Activated T-helper 1 cell treated with anti-CD3 and anti-CD28 coated beads, Interleukin-12 subunit alpha, Interleukin-12 subunit beta, Interleukin-2, Interleukin-4 antibody, amounts not matched to agents 30 ng/mL and 10 ng/mL and 1 ng/mL, durations not matched to agents 14 hours and 24 hours and 36 hours (primary cell): ENCODE measurements at regions not wholly inside any gene's neighbourhood (a gene's known extent, or its start where the extent isn't known, plus 50 kb on each side); places are given as distances from the start of the nearest gene placed in this dataset.
"Not testable (repeated sequence)": the region's sequence is repeated elsewhere in the genome, so short reads cannot be mapped to it uniquely, and the experiment has no call there.

ENCODE experiments used
- DNase-seq: peaks from one replicate; pipeline ENCODE4 v3.0.0; 2021; ENCODE audit warnings: low spot score
- H3K27ac Mint-ChIP-seq: one replicate; pipeline ENCODE4 v1.8.0; 2021; ENCODE audit warnings: mild to moderate bottlenecking, mixed read lengths
- H3K27me3 Mint-ChIP-seq: one replicate; pipeline ENCODE4 v1.8.0; 2022; ENCODE audit warnings: mild to moderate bottlenecking, moderate library complexity, mixed read lengths; ENCODE audit not compliant: insufficient read depth
- H3K36me3 Mint-ChIP-seq: one replicate; pipeline ENCODE4 v1.8.0; 2021; ENCODE audit warnings: low read depth, mixed read lengths
- H3K4me1 Mint-ChIP-seq: one replicate; pipeline ENCODE4 v1.8.0; 2021; ENCODE audit warnings: low read depth, mixed read lengths
- H3K4me3 Mint-ChIP-seq: one replicate; pipeline ENCODE4 v1.8.0; 2021; ENCODE audit warnings: mild to moderate bottlenecking, moderate library complexity, mixed read lengths
- H3K9me3 Mint-ChIP-seq: one replicate; pipeline ENCODE4 v1.8.0; 2021; ENCODE audit warnings: mixed read lengths
- intact Hi-C: fragments of 100-400 bp; cut with micrococcal nuclease; formaldehyde crosslinking; loops from one replicate; pipeline ENCODE4 v1.15.1; 2024

DNA sequence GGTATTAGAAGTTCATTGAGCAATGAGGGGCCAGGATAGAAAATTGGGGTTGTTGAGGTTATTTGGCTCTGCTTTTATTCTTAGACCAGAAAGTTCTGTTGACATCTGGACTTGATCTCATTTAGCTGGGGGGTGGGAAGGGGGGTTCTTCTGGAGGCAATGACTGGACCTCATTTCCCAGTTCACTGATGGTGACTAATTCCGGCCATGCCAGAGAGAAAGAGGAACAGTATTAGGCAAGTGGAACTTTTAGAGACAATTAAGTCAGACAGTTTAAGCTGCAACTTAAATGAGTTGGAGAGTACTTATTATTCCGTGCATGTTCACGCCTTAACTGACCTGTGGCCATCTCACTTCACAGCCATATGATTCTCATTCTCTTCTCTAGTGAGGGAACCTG is 512.5 kb downstream of the REEP3 start:
- intact Hi-C loops: no loop called here
- H3K9me3 Mint-ChIP-seq: no peaks in the 10 kb centered on the region
- DNase-seq: no peak
- no peak overlapping the region for H3K4me3 Mint-ChIP-seq
- peaks cover 2% of the 10 kb centered on the region for H3K27me3 Mint-ChIP-seq
- no peaks in the 10 kb centered on the region for H3K4me1 Mint-ChIP-seq
- H3K36me3 Mint-ChIP-seq: no peaks in the 10 kb centered on the region
- H3K27ac Mint-ChIP-seq: no peak overlapping the region

DNA sequence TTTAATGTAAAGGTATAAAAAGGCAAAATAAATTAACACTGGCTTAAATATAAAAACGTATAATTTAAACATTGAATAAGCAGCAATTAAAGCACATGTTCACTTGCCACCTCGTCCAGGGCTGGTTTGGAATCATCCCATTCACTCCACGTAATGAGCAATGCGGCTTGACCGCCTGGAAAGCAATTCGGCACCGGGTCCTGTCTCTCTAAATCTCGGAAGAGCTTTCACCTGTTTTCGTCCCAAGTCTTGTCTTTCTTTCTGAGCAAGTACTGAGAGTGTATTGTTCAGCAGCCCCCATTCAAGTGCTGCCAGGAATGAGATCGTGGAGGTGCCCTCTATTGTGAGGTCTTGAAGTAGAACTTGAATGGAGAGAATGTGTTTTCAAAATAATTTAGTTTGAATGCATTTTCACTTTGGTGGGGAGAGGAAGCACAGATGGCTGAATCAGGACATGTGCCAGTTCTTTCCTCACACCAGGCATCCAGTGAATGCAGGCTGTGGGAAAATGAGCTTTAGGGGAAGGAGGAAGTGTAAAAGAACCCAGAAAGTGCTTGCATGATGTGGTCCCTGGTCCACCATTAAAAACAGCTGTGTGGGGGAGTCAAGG is 515.2 kb downstream of the REEP3 start:
- H3K27ac Mint-ChIP-seq: no peak overlapping the region
- H3K4me1 Mint-ChIP-seq: peaks cover 6% of the 10 kb centered on the region
- peaks cover 2% of the 10 kb centered on the region for H3K27me3 Mint-ChIP-seq
- intact Hi-C loops: no loop called here
- H3K36me3 Mint-ChIP-seq: no peaks in the 10 kb centered on the region
- H3K4me3 Mint-ChIP-seq: no peak overlapping the region
- no peaks in the 10 kb centered on the region for H3K9me3 Mint-ChIP-seq
- no peak for DNase-seq

DNA sequence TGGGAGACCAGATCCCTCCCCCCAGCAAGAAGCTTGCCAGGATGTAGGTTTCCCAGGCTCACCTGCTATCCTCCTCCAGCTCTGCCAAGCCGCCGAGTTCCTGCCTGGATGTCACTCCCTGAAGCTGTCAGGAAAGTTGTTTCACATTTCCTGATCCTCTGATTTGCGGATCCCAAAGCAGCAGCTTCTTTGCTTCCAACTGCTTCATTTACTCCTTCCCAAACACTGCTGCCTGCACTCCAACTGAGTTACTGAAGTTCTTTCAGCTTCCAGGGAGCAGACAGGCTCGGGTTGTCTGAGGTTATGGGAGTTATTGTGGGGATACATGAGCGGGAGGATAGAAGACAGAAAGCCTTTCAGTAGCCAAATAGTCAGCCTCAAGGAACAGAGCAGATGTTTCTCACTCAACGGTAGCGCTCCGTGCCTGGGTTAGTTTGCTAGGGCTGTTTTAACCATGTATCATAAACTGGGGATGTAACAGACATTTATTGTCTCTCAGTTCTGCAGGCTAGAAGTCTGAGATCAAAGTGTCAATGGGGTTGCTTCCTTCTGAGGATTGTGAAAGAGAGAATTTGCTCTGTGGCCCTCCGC is 516.0 kb downstream of the REEP3 start:
- no peak overlapping the region for H3K4me3 Mint-ChIP-seq
- no peak for DNase-seq

DNA sequence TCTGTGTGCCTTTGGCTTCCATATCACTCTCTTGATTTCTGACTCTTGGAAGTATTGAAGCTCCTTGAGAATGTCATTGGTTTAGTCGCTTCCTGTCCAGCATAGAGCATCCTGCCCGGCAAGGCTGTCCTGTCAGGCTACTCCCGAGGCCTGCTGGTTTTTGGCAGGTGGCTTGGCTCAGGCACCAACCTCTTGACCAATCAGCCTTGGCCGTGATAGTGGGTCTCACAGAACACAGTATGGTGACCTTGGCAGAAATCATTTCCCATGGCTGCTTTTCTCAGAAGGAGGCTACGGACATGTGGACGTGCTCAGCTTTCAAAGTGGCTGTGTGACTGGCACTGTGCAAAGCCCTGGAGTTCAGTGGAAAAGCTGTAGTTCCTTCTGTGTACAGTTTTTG is 516.9 kb downstream of the REEP3 start:
- Mint-ChIP-seq H3K4me1 (peaks cover 6% of the 10 kb centered on the region), H3K27ac (no peak overlapping the region), H3K36me3 (no peaks in the 10 kb centered on the region), H3K27me3 (peaks cover 2% of the 10 kb centered on the region), H3K9me3 (no peaks in the 10 kb centered on the region), H3K4me3 (no peak overlapping the region)
- intact Hi-C loops: no loop called here
- no peak for DNase-seq

More for the DNA sequence above, 516.0 kb downstream of the REEP3 start:
- Mint-ChIP-seq H3K27ac (no peak overlapping the region), H3K27me3 (peaks cover 2% of the 10 kb centered on the region), H3K9me3 (no peaks in the 10 kb centered on the region), H3K4me1 (peaks cover 6% of the 10 kb centered on the region), H3K36me3 (no peaks in the 10 kb centered on the region)
- intact Hi-C loops: no loop called here

DNA sequence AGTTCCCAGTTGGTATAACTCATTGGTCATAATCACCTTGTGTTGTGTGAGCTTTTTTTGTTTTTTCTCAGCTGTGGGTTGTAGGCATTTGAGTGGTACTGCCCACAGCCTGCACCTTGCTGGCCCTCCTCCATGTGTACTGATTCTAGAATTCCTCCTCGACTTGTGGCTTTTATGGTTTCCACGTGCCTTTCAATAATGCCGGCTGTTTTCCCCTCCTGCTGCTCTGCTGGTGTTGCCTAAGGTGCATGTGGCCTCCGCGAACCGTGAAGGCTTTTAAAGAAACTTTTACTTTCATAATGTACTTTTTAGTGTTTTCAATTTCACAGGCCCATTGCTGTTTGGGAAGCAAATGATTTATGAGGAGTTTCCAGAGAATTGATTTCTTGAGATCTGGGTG is 518.0 kb downstream of the REEP3 start:
- intact Hi-C loops: no loop called here
- no peak overlapping the region for H3K27ac Mint-ChIP-seq
- no peak for DNase-seq
- no peaks in the 10 kb centered on the region for H3K9me3 Mint-ChIP-seq
- peaks cover 2% of the 10 kb centered on the region for H3K27me3 Mint-ChIP-seq
- H3K4me1 Mint-ChIP-seq: peaks cover 6% of the 10 kb centered on the region
- H3K4me3 Mint-ChIP-seq: no peak overlapping the region
- no peaks in the 10 kb centered on the region for H3K36me3 Mint-ChIP-seq

DNA sequence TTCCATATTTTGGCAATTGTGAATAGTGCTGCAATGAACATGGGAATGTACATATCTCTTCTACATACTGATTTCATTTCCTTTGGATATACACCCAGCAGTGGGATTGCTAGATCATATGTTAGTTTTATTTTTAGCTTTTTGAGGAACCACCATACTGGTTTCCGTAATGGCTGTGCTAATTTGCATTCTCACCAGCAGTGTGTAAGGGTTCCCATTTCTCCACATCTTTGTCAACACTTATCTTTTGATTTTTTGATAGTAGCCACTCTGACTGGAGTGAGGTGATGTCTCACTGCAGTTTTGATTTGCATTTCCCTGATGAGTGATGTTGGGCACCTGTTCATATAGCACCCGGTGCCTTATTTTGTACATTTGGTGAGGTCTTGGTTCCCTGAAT is 519.6 kb downstream of the REEP3 start:
- peaks cover 2% of the 10 kb centered on the region for H3K27me3 Mint-ChIP-seq
- H3K4me3 Mint-ChIP-seq: peak overlapping the region; percentile 58
- no peaks in the 10 kb centered on the region for H3K36me3 Mint-ChIP-seq
- DNase-seq: no peak
- H3K4me1 Mint-ChIP-seq: peaks cover 6% of the 10 kb centered on the region
- intact Hi-C loops: loop anchor here (1.0 kb wide), 1 partner anchor 174 kb away; no protein-coding TSS in a partner anchor
- no peaks in the 10 kb centered on the region for H3K9me3 Mint-ChIP-seq
- H3K27ac Mint-ChIP-seq: no peak overlapping the region

DNA sequence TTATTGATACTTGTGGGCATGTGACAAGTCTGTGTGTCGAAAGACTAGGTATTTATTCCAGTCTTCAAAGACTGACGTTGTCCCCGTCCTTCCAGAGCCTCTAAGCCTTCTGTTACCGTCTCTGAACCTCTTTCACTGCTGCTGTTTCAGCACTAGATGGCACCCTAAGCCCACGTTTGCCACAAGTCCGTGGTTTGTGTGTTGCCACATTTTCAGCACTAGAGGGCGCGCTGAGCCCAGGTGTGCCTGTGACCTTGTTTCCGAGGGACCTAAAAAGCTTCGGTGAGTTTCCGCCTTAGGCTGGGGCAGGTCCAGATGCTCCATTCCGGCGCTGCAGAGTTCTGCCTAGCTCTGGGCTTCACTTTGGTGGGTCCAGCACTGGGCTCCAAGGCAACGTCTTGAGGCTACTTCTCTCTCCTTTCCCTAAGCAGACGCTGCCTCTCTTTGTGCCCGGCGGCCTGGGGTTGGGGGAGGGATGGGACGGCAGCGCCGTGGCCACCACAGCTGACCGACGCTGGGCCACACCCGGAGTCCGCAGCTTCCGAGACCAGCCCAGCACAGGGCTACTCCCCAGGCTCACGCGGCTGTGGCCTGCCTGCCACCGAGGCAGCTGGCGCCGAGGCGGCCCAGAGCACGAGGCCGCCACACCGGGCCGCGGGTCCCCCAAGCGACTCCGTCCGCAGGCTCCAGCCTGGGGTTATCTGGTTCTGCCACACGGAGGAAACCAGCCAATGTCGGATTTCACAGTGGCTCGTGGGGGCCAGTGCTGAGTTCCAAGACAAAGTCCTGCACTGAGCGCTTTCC is 520.2 kb downstream of the REEP3 start:
- Mint-ChIP-seq H3K4me3 (peak overlapping the region; percentile 58), H3K4me1 (peaks cover 6% of the 10 kb centered on the region)
- intact Hi-C loops: loop anchor here (1.0 kb wide), 1 partner anchor 175 kb away; no protein-coding TSS in a partner anchor

DNA sequence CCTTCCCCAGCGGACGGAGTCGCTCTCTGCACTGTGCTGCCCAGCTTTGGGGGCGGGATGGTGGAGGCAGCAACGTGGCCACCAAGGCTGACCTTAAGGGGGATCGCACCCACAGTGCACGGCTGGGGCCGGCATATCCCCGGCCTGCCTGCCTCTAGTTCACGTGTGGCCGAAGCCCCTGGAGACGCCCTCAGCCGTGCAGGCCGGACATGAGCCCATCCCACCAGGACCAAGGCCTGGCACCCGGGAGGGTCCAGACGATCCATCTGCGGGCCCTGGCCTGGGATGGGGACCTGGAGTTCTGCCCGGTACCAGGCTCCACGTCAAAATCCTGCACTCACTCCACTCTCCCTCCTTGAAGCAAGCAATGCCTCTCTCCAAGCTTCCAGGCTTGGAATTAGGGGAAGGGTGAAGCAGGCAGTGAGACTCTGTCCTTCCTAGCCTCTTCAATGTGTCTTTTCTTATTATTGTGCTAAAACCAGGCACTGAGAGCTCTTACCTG is 520.8 kb downstream of the REEP3 start:
- Mint-ChIP-seq H3K4me1 (peaks cover 6% of the 10 kb centered on the region), H3K4me3 (no peak overlapping the region), H3K27me3 (peaks cover 2% of the 10 kb centered on the region), H3K36me3 (no peaks in the 10 kb centered on the region), H3K9me3 (no peaks in the 10 kb centered on the region), H3K27ac (no peak overlapping the region)
- no peak for DNase-seq
- intact Hi-C loops: loop anchor here (1.0 kb wide), 1 partner anchor 176 kb away; no protein-coding TSS in a partner anchor

More for the DNA sequence above, 520.2 kb downstream of the REEP3 start:
- no peak overlapping the region for H3K27ac Mint-ChIP-seq
- DNase-seq: peak; percentile 75
- H3K9me3 Mint-ChIP-seq: no peaks in the 10 kb centered on the region
- H3K27me3 Mint-ChIP-seq: peaks cover 2% of the 10 kb centered on the region
- no peaks in the 10 kb centered on the region for H3K36me3 Mint-ChIP-seq

DNA sequence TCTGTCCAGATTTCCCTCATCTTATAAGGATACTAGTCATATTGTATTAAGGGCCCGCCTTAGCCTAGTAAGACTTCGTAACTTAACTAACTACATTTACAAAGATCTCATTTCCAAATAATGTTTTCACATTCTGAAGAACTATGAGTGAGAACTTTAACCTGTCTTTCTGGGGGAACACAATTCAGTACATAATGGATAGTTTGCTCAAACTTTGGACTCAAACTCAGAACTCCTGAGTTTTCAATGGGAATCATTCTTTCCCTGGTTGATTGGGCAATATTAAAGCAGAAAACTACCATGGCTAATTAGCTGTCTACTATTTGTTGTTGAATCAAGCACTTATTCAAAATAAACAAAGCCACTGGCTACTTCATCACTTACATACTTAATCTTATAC is 522.9 kb downstream of the REEP3 start:
- Mint-ChIP-seq H3K4me3 (no peak overlapping the region), H3K9me3 (no peaks in the 10 kb centered on the region), H3K27me3 (peaks cover 6% of the 10 kb centered on the region), H3K4me1 (peaks cover 6% of the 10 kb centered on the region), H3K27ac (no peak overlapping the region), H3K36me3 (no peaks in the 10 kb centered on the region)
- intact Hi-C loops: no loop called here
- DNase-seq: no peak

DNA sequence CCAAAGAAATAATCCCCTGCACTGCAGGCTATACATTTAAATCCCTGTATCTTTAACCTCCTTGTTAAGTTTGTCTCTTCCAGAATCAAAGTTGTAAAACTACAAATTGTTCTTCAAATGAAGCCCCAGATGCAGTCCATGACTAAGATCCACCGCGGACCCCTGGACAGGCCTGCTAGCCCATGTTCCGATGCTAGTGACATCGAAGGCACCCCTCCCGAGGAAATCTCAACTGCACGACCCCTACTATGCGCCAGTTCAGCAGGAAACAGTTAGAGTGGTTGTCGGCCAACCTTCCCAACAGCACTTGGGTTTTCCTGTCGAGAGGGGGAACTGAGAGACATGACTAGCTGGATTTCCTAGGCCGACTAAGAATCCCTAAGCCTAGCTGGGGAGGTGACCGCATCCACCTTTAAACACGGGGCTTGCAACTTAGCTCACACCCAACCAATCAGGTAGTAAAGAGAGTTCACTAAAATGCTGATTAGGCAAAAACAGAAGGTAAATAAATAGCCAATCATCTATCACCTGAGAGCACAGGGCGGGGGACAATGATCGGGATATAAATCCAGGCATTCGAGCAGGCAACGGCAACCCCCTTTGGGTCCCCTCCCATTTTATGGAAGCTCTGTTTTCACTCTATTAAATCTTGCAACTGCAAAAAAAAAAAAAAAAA is 523.9 kb downstream of the REEP3 start:
- intact Hi-C loops, H3K9me3 Mint-ChIP-seq, H3K27me3 Mint-ChIP-seq, H3K4me1 Mint-ChIP-seq, DNase-seq, H3K4me3 Mint-ChIP-seq, H3K27ac Mint-ChIP-seq, H3K36me3 Mint-ChIP-seq: not testable (repeated sequence)

DNA sequence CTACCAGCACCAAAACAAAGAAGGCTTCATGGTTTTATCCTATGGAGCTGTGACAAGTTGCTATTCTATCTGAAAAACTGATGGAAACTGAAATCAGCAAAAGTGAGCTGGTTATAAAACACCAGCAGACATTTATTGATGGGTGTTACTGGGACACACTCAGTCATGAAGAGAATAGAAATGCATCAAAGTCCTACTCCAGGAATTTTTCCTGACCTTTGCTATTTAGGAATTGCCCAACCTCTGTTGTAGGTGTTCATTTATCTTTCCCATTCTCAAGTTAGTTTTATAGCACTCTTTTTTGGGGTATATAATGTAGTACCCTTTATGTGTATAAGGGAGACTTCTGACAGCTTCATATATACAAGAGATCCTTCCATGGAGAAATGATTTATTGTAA is 533.2 kb downstream of the REEP3 start:
- Mint-ChIP-seq H3K4me3 (no peak overlapping the region), H3K27me3 (peaks cover 4% of the 10 kb centered on the region), H3K36me3 (no peaks in the 10 kb centered on the region), H3K27ac (no peak overlapping the region), H3K9me3 (no peaks in the 10 kb centered on the region), H3K4me1 (no peaks in the 10 kb centered on the region)
- intact Hi-C loops: no loop called here
- no peak for DNase-seq

DNA sequence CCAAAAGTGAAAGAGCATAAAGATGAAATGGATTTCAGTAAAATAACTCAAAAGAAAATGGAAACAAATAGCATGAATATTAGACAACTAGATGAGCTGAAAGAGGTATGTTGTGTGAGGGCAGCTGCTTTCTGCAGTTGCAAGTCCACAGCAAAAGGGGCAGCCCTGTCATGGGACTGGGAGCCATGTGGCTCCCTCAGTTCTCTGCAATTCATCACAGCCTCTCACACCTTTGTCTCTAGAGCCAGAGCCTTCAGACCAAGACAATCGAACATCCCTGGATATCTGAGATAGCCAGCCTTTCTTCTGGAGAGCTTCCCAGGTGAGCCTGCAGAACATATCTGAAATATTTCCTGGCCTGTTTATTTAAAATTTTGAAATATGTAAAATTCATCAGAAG is 538.7 kb downstream of the REEP3 start:
- H3K36me3 Mint-ChIP-seq: no peaks in the 10 kb centered on the region
- H3K4me3 Mint-ChIP-seq: no peak overlapping the region
- H3K9me3 Mint-ChIP-seq: no peaks in the 10 kb centered on the region
- no peaks in the 10 kb centered on the region for H3K4me1 Mint-ChIP-seq
- no peak overlapping the region for H3K27ac Mint-ChIP-seq
- no peak for DNase-seq
- intact Hi-C loops: no loop called here
- no peaks in the 10 kb centered on the region for H3K27me3 Mint-ChIP-seq

DNA sequence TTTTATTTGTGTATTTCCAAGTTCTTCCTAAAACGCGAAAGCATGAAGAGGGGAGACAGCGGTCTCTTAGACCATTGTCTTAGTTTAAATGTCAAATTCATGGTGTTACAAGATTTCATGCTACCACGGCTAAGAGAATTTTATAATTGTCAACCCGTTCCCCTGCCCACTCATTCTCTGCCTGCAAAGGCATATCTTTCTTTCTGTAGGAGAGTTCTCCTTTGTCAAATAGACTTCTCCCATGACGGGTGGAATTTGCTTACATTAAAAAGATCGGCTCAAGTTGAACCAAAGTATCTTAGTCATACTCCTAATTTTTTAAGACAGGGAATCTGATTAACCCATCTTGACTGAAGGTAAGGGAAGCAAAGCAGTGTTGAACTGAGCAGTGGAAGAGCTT is 539.2 kb downstream of the REEP3 start:
- Mint-ChIP-seq H3K27ac (no peak overlapping the region), H3K36me3 (no peaks in the 10 kb centered on the region), H3K27me3 (no peaks in the 10 kb centered on the region), H3K4me1 (no peaks in the 10 kb centered on the region), H3K4me3 (no peak overlapping the region), H3K9me3 (no peaks in the 10 kb centered on the region)
- intact Hi-C loops: no loop called here
- no peak for DNase-seq
